Keratinocyte (primary cell): ENCODE measurements at regions not wholly inside any gene's neighbourhood (a gene's known extent, or its start where the extent isn't known, plus 50 kb on each side); places are given as distances from the start of the nearest gene placed in this dataset.

Experiments used
- DNase-seq: peaks from one replicate; pipeline ENCODE4 v3.0.0-alpha.2; 2011; ENCODE audit warnings: low read depth, missing footprints, low spot score
- FAIRE-seq: peaks from 2 replicates; lab custom pipeline; 2011; peaks lifted over from hg19 to GRCh38; lab: Jason Lieb, UNC
- H2AFZ ChIP-seq: 2 replicates; pipeline ENCODE4 v1.6.0; 2012; ENCODE audit warnings: low read length, control low read depth, inconsistent platforms; ENCODE audit not compliant: control insufficient read depth
- H3K27ac ChIP-seq: 2 replicates; pipeline ENCODE4 v1.5.1; 2011; ENCODE audit warnings: low read length; ENCODE audit not compliant: control insufficient read depth, insufficient read depth
- H3K27me3 ChIP-seq: 3 replicates; pipeline ENCODE4 v1.6.0; 2011; ENCODE audit warnings: low read length; ENCODE audit not compliant: control insufficient read depth, insufficient read depth; ENCODE audit errors: extremely low read depth
- H3K36me3 ChIP-seq, 2 experiments: 2 replicates in 1 of 2; 3 replicates in 1 of 2; pipeline ENCODE4 v1.5.1; 2011; ENCODE audit warnings: low read length in 2 of 2, mild to moderate bottlenecking in 1 of 2; ENCODE audit not compliant: control insufficient read depth in 2 of 2, insufficient read depth in 2 of 2; ENCODE audit errors: extremely low read depth in 1 of 2
- H3K4me1 ChIP-seq: 3 replicates; pipeline ENCODE4 v1.5.1; 2011; ENCODE audit warnings: low read length; ENCODE audit not compliant: control insufficient read depth, insufficient read depth; ENCODE audit errors: extremely low read depth
- H3K4me2 ChIP-seq: 3 replicates; pipeline ENCODE4 v1.6.0; 2011; ENCODE audit warnings: low read depth, low read length; ENCODE audit not compliant: control insufficient read depth, insufficient read depth; ENCODE audit errors: extremely low read depth
- H3K4me3 ChIP-seq, 3 experiments: fragments of 200-600 bp in 1 of 3; sonication (generic) in 1 of 3; 2 replicates in 2 of 3; 3 replicates in 1 of 3; pipeline ENCODE4 v1.5.1; 2011 to 2016; ENCODE audit warnings: low read length in 3 of 3, mild to moderate bottlenecking in 3 of 3, control low read depth in 2 of 3, inconsistent platforms in 1 of 3, low read depth in 1 of 3, mixed read lengths in 1 of 3, mixed run types in 1 of 3, moderate library complexity in 1 of 3; ENCODE audit not compliant: control insufficient read depth in 2 of 3, insufficient read depth in 2 of 3; ENCODE audit errors: extremely low read depth in 1 of 3
- H3K79me2 ChIP-seq: 2 replicates; pipeline ENCODE4 v1.6.0; 2012; ENCODE audit warnings: low read length; ENCODE audit not compliant: control insufficient read depth, insufficient read depth
- H3K9ac ChIP-seq: 3 replicates; pipeline ENCODE4 v1.6.0; 2011; ENCODE audit warnings: low read length; ENCODE audit not compliant: control insufficient read depth, insufficient read depth; ENCODE audit errors: extremely low read depth
- H3K9me1 ChIP-seq: 3 replicates; pipeline ENCODE4 v1.6.0; 2011; ENCODE audit warnings: low read length; ENCODE audit not compliant: control insufficient read depth, insufficient read depth; ENCODE audit errors: extremely low read depth
- H3K9me3 ChIP-seq: 2 replicates; pipeline ENCODE4 v1.5.1; 2012; ENCODE audit warnings: low read depth, low read length; ENCODE audit not compliant: control insufficient read depth
- H4K20me1 ChIP-seq: 3 replicates; pipeline ENCODE4 v1.6.0; 2011; ENCODE audit warnings: low read length; ENCODE audit not compliant: control insufficient read depth, insufficient read depth; ENCODE audit errors: extremely low read depth
- EZH2 ChIP-seq: IDR thresholded peaks from one replicate; pipeline ENCODE4 v1.6.1; 2012; ENCODE audit warnings: inconsistent platforms, mild to moderate bottlenecking, low read length, moderate library complexity
- dilution Hi-C: fragments of 300-500 bp; cut with MboI; formaldehyde crosslinking; loops from one replicate; pipeline ENCODE4 v1.7.0; 2020; ENCODE audit warnings: low sequenced_read_pairs; ENCODE audit not compliant: extremely low pct_ligation_motif_present
- TF ChIP-seq, protein P1 (sequence below), 3 experiments: IDR thresholded peaks in 1 of 3; conservative IDR thresholded peaks in 1 of 3; optimal IDR thresholded peaks in 1 of 3; 2 replicates in 2 of 3; 3 replicates in 1 of 3; pipeline versions ENCODE3 to v1.5.1; 2011; ENCODE audit warnings: low read length in 3 of 3, mild to moderate bottlenecking in 3 of 3, moderate library complexity in 2 of 3, control low read depth in 1 of 3, inconsistent platforms in 1 of 3; ENCODE audit not compliant: insufficient read depth in 2 of 3; ENCODE audit errors: extremely low read depth in 1 of 3

DNA sequence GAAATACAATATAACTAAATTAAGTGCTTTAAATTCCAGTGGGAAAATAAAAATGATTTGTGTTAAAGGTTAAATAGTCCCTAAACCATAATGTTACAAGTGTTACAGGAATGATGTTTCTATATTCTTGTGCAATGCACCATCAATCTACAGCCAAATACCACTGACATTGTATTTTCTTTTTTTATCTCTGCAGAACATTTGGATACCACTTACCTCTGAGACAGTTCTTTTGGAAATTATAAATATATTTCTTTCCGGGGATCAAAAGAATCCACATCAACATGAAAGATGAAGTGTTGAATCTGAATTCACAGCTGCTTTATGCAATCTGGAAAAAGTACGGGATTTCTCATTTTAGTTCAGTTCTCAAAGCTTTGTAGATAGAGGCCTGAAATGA lies 518.3 kb upstream of the AGA start:
- Histone ChIP-seq H3K79me2 (no peaks in the 10 kb centered on the region), H3K4me3 (no peak overlapping the region), H3K36me3 (no peaks in the 10 kb centered on the region), H4K20me1 (no peaks in the 10 kb centered on the region), H3K4me1 (peaks cover 15% of the 10 kb centered on the region), H3K9me1 (no peaks in the 10 kb centered on the region), H3K9ac (no peak overlapping the region), H2AFZ (no peak overlapping the region), H3K4me2 (no peak overlapping the region), H3K27me3 (no peaks in the 10 kb centered on the region), H3K9me3 (no peaks in the 10 kb centered on the region), H3K27ac (no peak overlapping the region)
- no peak for FAIRE-seq
- no peak for DNase-seq
- dilution Hi-C loops = no loop called here
- TF ChIP-seq, protein P1, sequence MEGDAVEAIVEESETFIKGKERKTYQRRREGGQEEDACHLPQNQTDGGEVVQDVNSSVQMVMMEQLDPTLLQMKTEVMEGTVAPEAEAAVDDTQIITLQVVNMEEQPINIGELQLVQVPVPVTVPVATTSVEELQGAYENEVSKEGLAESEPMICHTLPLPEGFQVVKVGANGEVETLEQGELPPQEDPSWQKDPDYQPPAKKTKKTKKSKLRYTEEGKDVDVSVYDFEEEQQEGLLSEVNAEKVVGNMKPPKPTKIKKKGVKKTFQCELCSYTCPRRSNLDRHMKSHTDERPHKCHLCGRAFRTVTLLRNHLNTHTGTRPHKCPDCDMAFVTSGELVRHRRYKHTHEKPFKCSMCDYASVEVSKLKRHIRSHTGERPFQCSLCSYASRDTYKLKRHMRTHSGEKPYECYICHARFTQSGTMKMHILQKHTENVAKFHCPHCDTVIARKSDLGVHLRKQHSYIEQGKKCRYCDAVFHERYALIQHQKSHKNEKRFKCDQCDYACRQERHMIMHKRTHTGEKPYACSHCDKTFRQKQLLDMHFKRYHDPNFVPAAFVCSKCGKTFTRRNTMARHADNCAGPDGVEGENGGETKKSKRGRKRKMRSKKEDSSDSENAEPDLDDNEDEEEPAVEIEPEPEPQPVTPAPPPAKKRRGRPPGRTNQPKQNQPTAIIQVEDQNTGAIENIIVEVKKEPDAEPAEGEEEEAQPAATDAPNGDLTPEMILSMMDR (optimal IDR thresholded peaks at IDR 0.05 in 1 of 3, IDR thresholded peaks at IDR 0.05 in 1 of 3, conservative IDR thresholded peaks at IDR 0.05 in 1 of 3; ENCODE audit: extremely low read depth in 1 of 3, insufficient read depth in 2 of 3, low read length in 3 of 3) = no peak
- TF ChIP-seq EZH2 = no peak

DNA sequence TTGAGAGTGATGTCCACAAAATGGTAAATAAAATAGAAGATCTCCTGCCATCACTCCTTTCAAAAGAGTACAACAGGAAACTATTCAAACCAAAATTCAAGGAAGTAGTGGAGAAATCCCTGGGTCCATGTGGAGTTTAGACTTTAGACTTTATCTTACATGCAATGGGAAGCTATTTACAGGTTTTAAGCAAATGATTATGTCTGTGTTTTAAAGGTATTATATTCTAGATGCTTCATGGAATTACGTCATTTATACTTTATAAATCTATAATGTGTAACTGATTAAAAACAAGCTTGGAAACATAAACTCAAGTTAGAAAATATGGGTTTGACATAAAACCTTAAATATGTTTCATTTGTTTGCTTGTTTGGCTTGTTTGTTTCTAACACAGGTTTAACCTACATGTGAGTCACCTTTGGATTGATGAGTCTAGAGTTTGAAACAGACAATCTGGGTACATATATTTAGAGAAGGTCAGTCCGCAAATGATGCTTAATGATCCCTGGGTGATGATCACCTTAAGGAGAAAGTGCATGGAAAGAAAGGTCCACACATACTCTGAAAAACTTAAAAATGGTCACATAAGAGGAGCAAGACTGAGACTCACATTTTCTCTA lies 519.6 kb upstream of the AGA start:
- dilution Hi-C loops = no loop called here
- Histone ChIP-seq H3K27me3 (no peaks in the 10 kb centered on the region), H3K36me3 (no peaks in the 10 kb centered on the region), H3K4me2 (no peak overlapping the region), H3K4me3 (no peak overlapping the region), H3K27ac (no peak overlapping the region), H3K9me3 (no peaks in the 10 kb centered on the region), H3K79me2 (no peaks in the 10 kb centered on the region), H4K20me1 (no peaks in the 10 kb centered on the region), H3K9me1 (no peaks in the 10 kb centered on the region), H2AFZ (no peak overlapping the region), H3K9ac (no peak overlapping the region), H3K4me1 (peaks cover 15% of the 10 kb centered on the region)
- DNase-seq (no peak), FAIRE-seq (no peak)
- TF ChIP-seq, protein P1 (optimal IDR thresholded peaks at IDR 0.05 in 1 of 3, IDR thresholded peaks at IDR 0.05 in 1 of 3, conservative IDR thresholded peaks at IDR 0.05 in 1 of 3; ENCODE audit: extremely low read depth in 1 of 3, insufficient read depth in 2 of 3, low read length in 3 of 3) = no peak
- TF ChIP-seq EZH2 = no peak
